NCI-H748 (cell line): ENCODE measurements at regions not wholly inside any gene's neighbourhood (a gene's known extent, or its start where the extent isn't known, plus 50 kb on each side); places are given as distances from the start of the nearest gene placed in this dataset.

Experiments
- DNase-seq: peaks from one replicate; lab custom pipeline; 2025; ENCODE audit not compliant: unreplicated experiment; lab: John Stamatoyannopoulos, UW

DNA sequence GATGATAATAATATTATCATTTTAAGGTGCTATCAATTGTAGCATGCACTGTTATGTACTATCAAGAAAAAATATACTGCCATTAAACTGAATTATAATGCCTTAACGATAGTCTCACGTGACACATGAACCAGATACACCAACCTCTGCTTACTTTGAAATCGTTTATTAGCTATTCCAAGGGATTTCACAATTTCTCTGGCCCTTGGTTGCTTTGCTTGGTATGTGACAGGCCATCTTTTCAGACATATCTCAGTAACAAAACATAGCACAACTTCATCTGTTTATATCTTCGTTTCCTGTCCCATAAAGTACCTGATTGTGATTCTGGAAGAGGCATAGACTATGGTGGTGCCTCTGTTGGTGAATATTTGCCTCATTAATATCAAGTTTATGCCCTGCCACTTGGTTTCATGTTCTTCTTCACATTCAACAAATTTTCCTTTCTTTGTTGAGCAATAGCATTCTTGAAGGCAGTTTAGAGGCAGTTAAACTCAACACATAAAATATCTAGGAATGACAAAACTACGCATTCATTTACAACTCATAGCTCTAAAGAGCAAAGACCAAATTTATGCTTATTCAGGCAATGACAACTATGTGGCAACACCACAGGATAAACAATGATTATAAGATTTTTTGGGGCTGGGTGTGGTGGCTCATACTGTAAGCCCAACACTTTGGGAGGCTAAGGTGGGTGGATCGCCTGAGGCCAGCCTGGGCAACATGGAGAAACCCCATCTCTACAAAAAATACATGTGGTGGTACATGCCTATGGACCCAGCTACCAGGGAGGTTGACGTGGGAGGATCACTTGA lies 84.3 kb downstream of the MCFD2 start:
- no peak for DNase-seq

DNA sequence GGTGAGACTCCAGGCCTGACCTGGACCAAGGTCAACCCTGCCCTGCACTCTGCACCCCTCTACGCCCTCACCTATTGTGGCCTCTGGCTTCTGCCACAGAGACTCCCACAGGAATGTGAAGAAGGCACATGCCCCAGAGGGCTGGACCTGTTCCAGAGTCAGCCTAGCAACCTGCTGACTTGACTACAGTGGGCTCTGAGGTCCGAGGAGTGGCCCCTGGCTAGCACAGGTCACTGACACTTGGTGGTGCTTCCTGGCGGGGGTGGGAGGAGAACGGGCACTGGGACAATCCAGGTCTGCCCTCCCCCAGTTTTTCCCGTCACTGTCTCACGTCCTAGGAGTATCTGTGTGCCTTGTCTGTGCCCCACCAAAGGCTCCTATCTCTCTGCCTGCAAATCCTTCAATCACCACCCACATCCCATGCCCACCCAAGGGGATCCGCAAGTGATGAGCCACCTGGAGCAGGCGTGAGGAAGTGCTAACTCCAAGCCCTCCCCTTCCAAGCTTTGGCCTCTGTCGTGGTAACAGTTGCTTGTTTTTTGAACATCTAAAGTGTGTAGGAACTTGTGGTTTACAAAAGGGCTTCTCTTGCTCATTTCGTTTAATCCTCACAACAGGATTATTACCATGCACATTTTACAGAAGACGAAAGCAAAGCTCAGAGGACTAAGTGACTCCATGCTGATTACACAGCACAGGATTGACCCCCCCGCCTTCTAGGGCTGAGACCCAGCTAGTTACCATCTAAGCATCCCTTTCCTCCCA lies 86.2 kb downstream of the MCFD2 start:
- no peak for DNase-seq

DNA sequence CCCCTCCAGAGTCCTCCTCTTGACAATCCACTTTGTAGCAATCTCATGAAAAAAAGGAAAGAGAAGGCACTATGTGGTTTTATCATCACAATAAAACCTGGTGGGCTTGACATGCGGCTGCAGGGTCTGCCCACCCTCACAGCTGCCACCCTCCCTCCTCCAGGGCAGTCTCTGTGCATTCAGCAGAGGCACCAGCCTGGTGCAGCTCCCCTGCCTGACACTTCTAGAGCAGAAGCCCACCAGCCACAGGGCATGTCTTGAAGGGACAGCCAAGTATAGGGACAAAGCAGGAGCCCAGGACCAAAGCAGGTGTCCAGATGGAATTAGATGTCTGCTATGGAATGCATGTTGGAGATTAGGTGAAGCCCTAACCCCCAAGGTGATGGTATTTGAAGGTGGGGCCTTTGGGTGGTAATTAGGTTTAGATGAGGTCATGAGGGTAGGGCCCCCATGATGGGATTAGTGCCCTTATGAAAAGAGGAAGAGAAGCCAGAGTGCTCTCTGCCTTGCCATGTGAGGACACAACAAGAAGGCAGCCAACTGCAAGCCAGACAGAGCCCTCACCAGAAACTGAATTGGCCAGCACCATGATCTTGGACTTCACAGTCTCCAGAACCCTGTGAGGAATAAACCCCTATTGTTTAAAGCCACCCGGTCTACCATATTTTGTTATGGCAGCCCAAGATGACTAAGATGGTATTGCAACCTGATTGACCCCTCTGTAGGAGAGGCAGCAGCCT lies 86.9 kb downstream of the MCFD2 start:
- DNase-seq: no peak

DNA sequence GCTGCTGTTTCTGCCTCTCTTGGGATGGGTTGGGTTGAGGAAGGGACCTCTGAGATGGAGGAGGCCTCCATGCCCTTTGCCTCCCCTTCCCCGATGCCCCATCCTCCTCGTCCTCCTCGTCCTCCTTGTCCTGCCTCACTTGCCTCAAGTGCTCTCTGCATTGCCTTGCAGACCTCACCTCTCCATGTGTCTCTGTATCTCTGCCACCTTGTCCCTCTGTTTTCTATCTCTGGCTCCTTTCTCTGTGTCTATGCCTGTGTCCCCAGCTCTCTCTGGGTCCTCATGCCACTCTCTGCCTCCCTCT lies 87.5 kb downstream of the MCFD2 start:
- no peak for DNase-seq

DNA sequence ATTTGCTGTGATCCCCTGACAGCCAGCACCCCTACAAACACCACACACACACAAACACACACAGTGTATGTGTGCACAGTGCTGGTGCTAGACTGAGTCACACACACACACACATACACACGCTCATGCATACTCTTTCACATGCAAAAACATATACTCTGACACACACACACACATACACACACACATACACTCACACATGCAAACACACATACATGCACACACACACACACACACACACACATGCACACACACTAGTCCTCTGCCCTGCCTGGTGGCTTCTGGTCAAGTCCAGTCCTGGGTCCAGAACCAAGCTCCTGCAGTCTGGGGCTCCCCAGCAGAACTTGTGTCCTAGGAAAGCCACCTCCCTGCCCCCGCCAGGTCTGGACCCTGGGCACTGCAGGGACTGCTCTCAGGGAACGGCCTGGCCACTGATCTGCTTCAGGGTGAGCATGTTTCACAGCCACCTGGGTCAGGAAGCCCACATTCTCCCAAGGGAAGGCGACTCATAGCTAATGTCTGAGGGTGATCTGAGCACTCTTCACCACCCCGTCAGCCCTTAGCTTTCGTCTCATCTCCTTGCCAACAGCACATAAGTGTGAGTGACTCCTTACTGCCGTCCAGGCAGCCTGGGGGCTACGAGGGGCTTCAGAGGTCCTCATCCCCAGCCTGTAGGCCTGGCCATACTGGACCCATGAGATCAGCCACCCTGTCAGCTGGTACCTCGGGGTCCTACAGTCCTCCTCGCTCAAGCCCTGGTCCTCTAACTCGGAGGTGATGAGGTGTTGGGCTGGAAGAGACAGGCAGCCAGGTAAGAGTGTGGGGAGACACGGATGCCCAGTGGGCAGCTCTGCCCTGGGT lies 88.1 kb downstream of the MCFD2 start:
- no peak for DNase-seq

DNA sequence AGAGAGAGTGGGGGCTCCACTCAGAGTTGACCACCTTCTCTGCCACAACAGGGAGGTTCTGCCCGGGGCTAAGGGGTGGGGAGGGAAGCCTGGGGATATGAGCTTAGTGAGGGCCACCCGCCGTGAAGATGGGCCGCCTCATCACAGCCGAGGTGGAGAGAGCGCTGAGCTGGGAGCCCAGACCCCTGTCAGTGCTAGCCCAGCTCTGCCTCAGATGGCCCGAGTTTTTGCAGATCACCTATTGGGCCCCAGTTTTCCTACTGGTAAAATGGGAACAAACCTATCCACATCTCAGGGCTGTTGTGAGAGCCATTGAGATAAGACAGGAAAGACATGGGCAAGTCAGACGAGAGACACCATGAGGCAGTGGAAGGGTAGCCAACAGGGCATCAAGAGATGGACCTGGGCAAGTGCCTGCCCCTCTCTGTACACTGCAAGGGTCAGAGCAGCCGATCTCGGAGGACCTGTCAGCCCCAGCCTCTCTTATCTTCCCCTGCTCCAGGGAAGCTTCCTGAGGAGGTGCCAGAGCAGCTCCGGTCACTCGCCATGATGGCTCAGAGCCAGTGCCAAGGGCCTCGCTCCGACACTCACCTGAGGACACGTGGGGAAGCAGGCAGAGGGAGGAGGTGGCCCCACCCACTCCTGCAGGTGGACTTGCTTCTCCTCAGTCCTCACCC lies 88.9 kb downstream of the MCFD2 start:
- no peak for DNase-seq

DNA sequence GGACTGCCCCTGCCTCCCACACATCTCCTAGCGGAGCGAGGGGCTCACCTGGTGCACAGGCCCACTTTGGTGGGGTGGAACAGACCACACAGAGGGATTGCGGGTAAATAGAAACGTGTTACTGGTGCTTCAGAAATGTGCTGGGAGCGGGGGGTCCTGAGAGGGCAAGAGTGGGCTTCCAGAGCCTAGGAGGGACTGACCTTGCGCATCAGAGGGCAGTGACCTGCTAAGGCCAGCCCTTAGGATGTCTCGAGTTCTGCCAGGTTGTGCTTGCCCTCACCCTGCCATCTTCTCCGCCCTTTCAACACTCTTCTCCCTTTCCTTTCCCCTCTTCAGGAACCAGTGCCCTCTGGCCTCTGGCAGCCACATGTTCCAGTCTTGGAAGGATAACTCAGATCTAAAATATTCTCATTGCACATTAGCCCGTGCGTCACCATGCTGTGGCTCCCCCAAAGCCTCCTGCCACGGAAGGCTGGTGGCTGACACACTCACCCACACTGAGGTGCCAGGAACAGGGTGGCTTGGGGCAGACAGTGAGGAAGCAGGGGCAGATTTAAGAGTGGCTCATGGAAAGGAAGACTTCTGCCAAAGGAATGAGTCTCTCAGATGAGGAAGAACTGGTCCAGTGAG lies 89.6 kb downstream of the MCFD2 start:
- no peak for DNase-seq

DNA sequence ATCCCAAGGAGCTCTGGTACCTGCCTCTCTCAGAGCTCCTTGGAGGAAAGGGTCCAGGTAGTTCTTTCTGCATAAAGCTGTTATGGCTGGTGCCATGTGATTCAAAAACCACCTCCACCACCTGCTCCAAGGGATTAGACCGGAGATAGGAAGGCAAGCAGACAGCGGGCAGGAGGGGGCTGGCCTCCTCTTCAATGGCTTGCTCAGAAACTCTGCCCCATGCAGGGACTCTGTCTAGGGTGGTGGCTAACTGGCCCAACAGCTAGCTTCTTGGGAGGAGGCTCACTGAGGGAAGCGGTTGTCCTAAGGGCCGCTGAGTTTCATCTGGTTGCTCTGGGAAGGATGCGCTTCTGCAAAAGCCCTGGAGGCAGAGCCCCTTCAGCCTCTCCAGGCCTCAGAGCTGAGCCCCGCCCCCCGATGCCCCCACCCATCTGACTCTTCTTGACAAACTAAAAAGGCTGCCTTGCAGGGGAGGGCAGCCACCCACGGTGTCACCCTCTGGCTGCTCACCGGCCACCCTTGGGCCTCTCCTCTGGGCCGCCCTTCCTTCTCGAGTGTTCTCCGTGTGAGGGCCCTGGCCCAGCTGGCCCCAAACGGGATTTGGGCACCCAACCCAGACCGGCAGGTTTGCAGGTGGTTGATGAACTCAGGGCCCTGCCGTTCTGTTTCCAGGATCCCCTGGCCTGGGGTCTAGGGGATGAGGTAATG lies 90.2 kb downstream of the MCFD2 start:
- DNase-seq: no peak

DNA sequence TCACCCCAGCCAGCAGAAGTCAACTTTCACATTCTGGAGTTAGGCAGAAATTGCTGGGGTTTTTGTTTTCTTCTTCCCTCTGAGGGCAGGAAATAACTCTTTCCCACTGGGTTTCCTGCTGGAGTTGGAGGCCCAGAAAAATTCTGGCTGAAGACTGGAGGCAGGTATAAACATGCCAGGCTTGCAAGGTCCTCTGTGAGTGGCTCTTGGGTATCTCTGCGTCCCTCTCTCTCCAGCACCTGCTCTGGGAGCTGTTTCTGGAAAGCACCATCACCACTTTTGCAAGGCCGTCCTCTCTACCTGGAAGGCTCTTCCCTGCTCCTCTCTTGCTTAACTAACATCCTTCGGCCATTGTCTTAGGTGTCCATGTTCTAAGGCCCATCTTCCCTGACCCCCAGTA lies 91.0 kb downstream of the MCFD2 start:
- no peak for DNase-seq

DNA sequence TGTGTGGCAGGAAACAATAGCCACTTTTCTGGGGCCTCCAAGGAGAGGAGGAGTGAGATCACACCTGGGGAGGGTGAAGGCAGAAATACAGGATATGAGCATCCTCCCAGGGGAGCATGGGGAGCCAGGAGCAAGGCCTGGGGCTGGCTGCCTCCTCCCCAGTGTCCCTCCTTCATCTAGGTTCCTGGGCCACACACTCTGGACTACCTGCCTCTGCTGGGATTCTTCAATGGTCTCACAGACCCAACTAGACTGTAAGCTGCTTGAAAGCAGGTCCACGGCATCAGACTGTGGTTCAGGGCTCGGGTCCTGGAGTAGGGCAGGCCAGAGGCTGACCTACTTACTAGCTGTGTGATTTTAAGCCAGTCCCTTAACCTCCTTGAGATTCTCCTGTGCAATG lies 94.0 kb downstream of the MCFD2 start:
- no peak for DNase-seq

DNA sequence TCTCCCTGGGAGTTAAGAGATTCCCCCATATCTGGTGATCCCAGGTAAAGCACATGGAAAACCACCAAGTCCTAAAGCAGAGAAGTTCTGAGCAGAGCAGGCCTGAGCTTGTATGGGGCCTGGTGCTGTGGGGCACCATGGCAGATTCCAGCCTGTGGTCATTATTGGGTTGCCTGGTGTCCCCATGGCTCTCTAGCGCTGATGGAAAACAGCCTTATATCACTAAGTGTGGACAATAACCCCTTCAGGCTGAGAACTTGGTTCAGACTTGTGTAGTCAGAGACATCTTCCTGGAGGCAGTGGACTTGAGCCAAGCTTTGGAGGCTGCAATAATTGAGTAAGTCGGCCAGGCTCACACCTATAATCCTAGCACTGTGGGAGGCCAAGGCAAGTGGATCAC lies 96.8 kb downstream of the MCFD2 start:
- DNase-seq: no peak

DNA sequence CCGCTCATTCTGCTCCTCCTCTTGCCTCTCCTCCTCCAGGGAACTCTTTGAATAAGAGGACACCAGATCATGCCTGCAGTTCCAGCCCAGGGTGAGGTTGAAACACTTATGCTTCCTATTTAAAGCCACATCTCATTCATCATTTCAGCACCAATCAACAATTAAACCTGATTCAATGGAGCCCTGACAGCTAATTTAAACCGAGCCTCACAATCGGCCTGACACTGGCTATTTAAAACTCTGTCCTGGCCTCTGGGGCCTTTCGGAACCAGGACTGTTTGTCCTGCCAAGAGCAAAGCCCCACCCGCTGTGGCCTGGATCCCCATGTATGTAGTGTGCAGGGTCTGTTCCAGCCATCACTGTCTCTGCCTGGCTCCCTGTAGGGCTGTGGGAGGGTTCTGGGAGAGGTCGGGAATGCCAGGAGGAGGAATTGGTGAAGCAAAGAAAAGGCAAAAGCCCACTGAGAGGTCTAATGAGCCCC lies 97.4 kb downstream of the MCFD2 start:
- no peak for DNase-seq

DNA sequence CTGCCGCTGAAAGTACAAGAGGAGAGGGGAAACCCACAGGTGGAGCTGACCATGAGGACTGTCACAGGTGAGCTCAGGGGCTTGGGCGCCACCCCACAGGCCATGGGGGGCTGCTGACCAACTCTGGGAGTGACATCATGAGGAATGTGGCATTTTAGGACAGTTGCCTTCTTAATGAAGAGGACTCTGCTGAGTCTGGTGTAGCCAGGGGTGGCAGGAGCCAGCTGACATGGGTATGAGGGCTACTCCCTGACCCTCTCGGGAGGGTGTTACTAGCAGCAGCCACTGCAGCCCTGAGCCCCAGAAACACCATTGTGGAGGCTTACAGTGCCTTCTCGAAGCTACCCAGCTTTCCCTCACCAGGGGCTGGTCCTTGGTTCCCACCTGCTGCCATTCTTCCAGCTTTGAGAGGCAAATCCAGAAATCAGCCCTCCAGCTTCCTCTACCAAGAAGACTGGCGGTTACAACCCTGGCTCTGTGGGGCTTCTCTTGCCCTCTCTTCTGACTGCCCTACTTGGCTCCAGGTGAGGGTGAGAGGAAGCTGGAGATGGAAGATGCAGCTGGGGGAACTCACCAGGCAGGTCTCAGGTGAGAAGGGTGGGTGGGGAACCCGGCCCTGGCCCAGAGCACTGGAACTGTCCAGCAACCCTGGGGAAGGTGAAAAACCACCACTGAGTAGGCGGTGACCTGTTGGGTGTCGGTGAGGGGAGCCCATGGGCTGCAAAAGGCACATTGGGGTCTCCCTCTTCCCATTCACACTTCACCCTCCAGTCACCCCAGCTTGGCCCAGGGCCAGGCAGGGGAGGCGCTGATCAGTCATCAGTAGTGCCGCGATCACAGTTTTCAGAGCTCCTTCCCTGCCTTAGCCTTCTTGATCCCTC lies 98.5 kb downstream of the MCFD2 start:
- DNase-seq: no peak

DNA sequence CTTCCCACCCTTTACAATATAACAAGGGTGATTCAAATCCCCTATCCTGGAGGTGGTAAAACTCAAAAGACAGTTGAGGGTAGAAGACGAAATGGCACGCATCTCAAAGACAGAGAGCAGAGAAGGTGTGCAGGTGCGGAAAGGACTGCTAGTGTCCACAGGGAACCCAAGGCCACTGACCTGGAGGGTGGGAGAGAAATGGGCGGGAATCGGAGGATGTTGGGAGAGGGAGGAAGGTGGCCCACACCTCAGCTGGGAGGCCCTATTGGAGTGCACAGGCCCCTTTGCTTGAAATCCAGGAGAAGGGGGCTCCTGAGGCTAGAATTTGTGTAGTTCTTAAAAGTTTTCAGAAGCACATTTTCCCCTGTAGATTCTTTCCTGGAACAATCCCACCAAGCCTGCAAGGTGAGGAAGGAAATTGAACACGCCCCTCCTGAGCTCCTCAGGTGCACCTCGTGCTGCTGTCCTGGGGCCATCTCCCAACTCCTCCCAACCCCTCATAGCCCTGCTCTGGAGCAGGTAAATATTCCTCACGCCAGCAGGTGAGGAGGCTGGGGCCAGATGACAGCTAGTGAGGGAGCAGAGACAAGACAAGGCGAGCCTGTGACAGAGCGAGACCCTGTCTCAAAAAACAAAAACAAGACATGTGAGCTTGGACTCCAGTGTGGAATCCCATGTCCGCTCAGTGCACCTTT lies 99.3 kb downstream of the MCFD2 start:
- DNase-seq: no peak

DNA sequence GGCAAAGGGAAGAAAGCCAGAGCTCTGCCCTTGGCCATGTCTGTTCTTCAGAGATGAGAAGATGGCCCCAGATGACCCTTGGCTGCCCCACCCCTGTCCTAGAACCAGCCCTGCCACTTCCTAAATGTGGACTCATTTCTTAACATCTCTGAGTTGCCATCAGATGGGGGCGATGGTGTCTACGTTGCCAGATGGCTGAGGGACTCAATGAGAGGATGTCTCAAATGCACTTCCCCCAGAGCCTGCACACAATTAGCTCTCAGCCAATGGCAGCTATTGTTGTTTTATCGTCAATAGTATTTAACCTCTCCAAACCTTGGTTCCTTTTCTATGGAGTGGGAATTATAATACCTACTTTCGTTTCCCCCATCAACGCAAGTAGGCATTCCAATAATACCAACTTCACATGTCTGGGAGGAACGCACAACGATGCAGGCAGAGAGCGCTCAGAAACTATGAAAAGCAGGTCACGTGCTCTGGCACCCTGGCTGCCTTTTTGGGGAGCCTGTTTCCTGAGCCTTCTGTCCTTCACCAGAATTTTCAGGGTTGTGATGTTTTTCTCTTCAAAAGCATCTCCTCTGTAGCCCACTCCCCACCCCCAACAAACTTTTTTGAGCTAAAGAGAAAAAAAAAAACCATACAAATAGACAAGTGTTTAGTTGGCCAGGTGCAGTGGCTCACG lies 100.3 kb downstream of the MCFD2 start:
- DNase-seq: no peak

DNA sequence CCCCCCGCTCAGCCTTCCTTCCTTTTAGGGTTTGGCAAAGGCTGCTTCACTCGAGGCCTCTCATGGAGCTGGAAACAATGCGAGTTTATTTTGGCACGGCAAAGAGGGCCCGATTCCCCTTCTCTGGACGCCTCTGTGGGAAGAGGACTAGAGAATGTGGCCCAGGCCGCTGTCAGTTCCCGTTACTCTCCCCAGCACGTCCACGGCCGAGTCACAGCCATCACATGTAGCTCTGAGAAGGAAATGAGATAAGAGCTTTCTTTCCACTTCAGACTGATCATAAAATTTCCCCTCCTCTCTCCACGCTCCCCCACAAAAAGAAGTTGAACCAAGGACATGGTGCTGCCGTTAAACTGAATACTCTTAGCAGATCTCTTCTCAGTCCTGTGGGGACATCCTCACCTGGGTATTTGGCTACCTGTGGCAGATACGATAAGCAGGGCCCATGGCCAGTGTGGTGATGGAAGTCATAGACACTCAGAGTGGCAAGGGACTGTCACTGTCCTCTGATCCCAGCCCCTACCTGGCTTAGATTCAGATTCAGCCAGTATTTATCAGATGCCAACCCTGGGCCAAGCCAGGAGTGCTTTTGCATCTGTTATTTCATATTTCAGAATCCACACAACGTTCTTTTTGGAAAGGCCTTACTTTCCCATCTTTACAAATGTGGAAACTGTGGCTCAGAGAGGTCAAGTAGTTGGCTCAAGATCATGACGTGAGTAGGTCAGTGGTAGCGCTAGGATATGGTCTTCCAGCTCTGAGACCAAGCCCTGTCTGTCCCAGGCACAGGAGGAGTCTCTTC lies 101.2 kb downstream of the MCFD2 start:
- DNase-seq: no peak
